Nephron (organoid): ENCODE measurements at regions not wholly inside any gene's neighbourhood (a gene's known extent, or its start where the extent isn't known, plus 50 kb on each side); places are given as distances from the start of the nearest gene placed in this dataset.

Experiments
- H3K27ac Mint-ChIP-seq, 3 experiments: 2 replicates each; pipeline ENCODE4 v1.8.0; 2020; ENCODE audit warnings: mixed read lengths in 3 of 3, mild to moderate bottlenecking in 2 of 3, moderate library complexity in 1 of 3
- H3K27me3 Mint-ChIP-seq: 2 replicates; pipeline ENCODE4 v1.8.0; 2021; ENCODE audit warnings: low read depth, mild to moderate bottlenecking, moderate library complexity, mixed read lengths
- H3K36me3 Mint-ChIP-seq: 2 replicates; pipeline ENCODE4 v1.8.0; 2020; ENCODE audit warnings: low read depth, mixed read lengths
- H3K4me1 Mint-ChIP-seq: 2 replicates; pipeline ENCODE4 v1.8.0; 2020; ENCODE audit warnings: mixed read lengths
- H3K4me3 Mint-ChIP-seq, 3 experiments: 2 replicates each; pipeline ENCODE4 v1.8.0; 2020; ENCODE audit warnings: mild to moderate bottlenecking in 3 of 3, mixed read lengths in 3 of 3, moderate library complexity in 2 of 3
- H3K9me3 Mint-ChIP-seq: 2 replicates; pipeline ENCODE4 v1.8.0; 2020; ENCODE audit warnings: mixed read lengths
- TF ChIP-seq, protein P1 (sequence below), 3 experiments: fragments of 200-600 bp; sonication (generic); IDR thresholded peaks; one replicate each; pipeline ENCODE4 v1.5.0; 2021; ENCODE audit warnings: antibody characterized with exemption in 3 of 3; ENCODE audit not compliant: unreplicated experiment in 3 of 3

DNA sequence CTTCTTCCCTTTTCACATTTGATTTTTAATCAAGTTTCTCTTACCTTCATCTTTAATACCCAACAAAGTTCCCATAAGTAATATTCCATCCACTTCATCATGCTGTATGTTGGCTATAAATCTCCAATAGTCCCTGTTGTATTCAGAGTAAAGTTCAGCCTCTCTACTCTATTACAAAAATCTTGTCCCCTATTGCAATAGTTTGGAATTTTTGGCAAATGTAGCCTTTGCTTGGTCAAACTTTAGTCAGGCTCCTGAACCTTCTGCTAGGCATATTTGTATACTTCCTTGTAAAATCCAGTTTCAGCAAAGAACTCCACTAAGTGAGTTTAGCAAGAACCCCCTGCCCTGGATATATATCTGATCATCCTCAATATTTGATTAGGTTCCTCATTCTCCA is 54.0 kb upstream of the PACRGL start:
- Mint-ChIP-seq H3K36me3 (no peaks in the 10 kb centered on the region), H3K9me3 (peaks cover 12% of the 10 kb centered on the region), H3K4me3 (no peak overlapping the region), H3K27me3 (no peaks in the 10 kb centered on the region), H3K27ac (no peak overlapping the region), H3K4me1 (peaks cover 6% of the 10 kb centered on the region)
- TF ChIP-seq, protein P1, sequence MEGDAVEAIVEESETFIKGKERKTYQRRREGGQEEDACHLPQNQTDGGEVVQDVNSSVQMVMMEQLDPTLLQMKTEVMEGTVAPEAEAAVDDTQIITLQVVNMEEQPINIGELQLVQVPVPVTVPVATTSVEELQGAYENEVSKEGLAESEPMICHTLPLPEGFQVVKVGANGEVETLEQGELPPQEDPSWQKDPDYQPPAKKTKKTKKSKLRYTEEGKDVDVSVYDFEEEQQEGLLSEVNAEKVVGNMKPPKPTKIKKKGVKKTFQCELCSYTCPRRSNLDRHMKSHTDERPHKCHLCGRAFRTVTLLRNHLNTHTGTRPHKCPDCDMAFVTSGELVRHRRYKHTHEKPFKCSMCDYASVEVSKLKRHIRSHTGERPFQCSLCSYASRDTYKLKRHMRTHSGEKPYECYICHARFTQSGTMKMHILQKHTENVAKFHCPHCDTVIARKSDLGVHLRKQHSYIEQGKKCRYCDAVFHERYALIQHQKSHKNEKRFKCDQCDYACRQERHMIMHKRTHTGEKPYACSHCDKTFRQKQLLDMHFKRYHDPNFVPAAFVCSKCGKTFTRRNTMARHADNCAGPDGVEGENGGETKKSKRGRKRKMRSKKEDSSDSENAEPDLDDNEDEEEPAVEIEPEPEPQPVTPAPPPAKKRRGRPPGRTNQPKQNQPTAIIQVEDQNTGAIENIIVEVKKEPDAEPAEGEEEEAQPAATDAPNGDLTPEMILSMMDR (IDR thresholded peaks at IDR 0.05; ENCODE audit: unreplicated experiment in 3 of 3), result no peak
